Activated CD4-positive, alpha-beta T cell treated with anti-CD3 and anti-CD28 coated beads for 36 hours (primary cell): ENCODE measurements at regions not wholly inside any gene's neighbourhood (a gene's known extent, or its start where the extent isn't known, plus 50 kb on each side); places are given as distances from the start of the nearest gene placed in this dataset.

ENCODE experiments used
- ATAC-seq: fragments of 200-7000 bp; cut with Tn5 transposase; one replicate; pipeline ENCODE4 v1.10.0; 2021; ENCODE audit warnings: mild to moderate bottlenecking, moderate library complexity
- CTCF ChIA-PET: fragments of 350-600 bp; sonication (Branson Sonifier 250); formaldehyde crosslinking; loops from one replicate; lab custom pipeline; 2021; ENCODE audit warnings: antibody characterized with exemption; lab: Charles Lee
- POLR2A ChIA-PET: fragments of 350-600 bp; sonication (Branson Sonifier 250); formaldehyde crosslinking; loops from one replicate; lab custom pipeline; 2021; ENCODE audit warnings: antibody characterized with exemption, inconsistent platforms; lab: Charles Lee
- DNase-seq: peaks from one replicate; pipeline ENCODE4 v3.0.0-alpha.2; 2020
- H3K27ac Mint-ChIP-seq: one replicate; pipeline ENCODE4 v1.8.0; 2021; ENCODE audit warnings: mixed read lengths
- H3K27me3 Mint-ChIP-seq: one replicate; pipeline ENCODE4 v1.8.0; 2021; ENCODE audit warnings: mixed read lengths
- H3K36me3 Mint-ChIP-seq: one replicate; pipeline ENCODE4 v1.8.0; 2021; ENCODE audit warnings: low read depth, mixed read lengths
- H3K4me1 Mint-ChIP-seq: one replicate; pipeline ENCODE4 v1.8.0; 2021; ENCODE audit warnings: mixed read lengths
- H3K4me3 Mint-ChIP-seq: one replicate; pipeline ENCODE4 v1.8.0; 2021; ENCODE audit warnings: mild to moderate bottlenecking, moderate library complexity, mixed read lengths
- H3K9me3 Mint-ChIP-seq: one replicate; pipeline ENCODE4 v1.8.0; 2021; ENCODE audit warnings: low read depth, mixed read lengths
- intact Hi-C, 2 experiments: fragments of 100-400 bp; cut with DNase I in 1 of 2; cut with micrococcal nuclease in 1 of 2; formaldehyde crosslinking; loops; one replicate each; pipeline versions ENCODE4 v1.14.2 to v1.15.1; 2022 to 2024; cut with DNase I, micrococcal nuclease

GRCh38 chr11:26065944-26066343 lies 266.0 kb upstream of the ANO3 start:
- Mint-ChIP-seq H3K27ac (no peak overlapping the region), H3K4me1 (no peaks in the 10 kb centered on the region), H3K9me3 (peaks cover 6% of the 10 kb centered on the region), H3K36me3 (no peaks in the 10 kb centered on the region), H3K4me3 (no peak overlapping the region), H3K27me3 (no peaks in the 10 kb centered on the region)
- DNase-seq (no peak), ATAC-seq (no peak)
- ChIA-PET CTCF (no interaction called here), POLR2A (no interaction called here)
- intact Hi-C loops, result no loop called here

DNA sequence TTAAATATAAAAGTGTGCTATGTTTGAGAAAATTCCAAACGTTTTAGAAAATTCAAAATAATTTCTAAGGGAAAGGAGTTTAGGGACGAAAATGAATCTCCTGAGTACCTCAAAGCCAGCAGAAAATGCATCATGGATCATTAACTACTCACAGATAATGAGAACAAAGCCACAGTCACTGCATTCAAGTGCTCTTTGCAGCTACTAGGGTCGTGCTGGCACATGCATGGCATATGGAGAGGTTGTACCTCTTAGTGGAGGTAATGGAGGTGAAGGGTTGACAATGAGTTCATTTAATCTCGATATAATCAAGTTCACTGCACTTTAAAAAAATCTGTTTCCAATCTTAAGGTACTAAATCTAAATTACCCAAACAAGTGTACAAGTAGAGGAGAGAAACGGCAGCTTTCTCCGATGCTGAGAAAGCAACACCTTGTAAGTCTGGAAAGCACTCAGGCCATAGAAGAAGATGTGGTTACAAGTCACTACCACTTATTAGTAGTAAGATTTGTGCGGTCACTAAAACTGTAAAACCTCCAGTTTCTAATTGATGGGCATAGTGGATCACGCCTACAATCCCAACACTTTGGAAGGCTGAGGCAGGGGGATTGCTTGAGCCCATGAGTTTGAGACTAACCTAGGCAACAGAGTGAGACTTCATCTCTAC lies 261.1 kb upstream of the ANO3 start:
- no peak for ATAC-seq
- H3K27me3 Mint-ChIP-seq, result no peaks in the 10 kb centered on the region
- H3K27ac Mint-ChIP-seq, result no peak overlapping the region

DNA sequence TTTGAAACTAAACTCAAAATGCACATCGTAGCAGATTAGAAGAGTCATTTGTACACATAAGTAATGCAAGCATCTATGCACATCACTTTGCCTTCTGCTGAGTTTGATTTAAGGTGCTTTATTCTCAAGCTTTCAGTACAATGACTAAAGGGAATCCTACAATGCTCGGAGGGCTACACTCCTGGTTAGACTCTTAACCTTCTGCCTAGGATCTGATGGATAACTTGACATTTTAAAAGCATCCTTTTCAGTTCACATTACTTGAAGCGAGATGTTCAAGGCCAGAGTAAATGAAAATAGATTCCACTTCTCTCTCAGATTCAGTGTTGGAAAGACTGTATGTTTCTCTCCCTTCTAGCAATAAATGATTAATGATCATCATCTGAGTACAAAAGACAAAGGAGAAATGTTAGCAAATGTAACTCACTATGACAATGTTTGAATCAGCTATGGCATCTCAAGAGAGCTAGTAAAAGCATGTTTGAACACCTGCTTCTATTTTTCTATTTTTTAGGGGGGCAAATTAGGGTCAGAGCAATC lies 259.2 kb upstream of the ANO3 start:
- intact Hi-C loops, result no loop called here
- Mint-ChIP-seq H3K36me3 (no peaks in the 10 kb centered on the region), H3K4me1 (no peaks in the 10 kb centered on the region), H3K4me3 (no peak overlapping the region), H3K27ac (no peak overlapping the region), H3K27me3 (no peaks in the 10 kb centered on the region), H3K9me3 (peaks cover 7% of the 10 kb centered on the region)
- ChIA-PET CTCF (no interaction called here), POLR2A (no interaction called here)
- ATAC-seq (no peak), DNase-seq (no peak)

More for the DNA sequence above, 261.1 kb upstream of the ANO3 start:
- no peaks in the 10 kb centered on the region for H3K4me1 Mint-ChIP-seq
- no peak overlapping the region for H3K4me3 Mint-ChIP-seq
- CTCF ChIA-PET, result no interaction called here
- no peaks in the 10 kb centered on the region for H3K36me3 Mint-ChIP-seq
- intact Hi-C loops, result no loop called here
- H3K9me3 Mint-ChIP-seq, result peaks cover 7% of the 10 kb centered on the region
- no peak for DNase-seq
- POLR2A ChIA-PET, result no interaction called here

DNA sequence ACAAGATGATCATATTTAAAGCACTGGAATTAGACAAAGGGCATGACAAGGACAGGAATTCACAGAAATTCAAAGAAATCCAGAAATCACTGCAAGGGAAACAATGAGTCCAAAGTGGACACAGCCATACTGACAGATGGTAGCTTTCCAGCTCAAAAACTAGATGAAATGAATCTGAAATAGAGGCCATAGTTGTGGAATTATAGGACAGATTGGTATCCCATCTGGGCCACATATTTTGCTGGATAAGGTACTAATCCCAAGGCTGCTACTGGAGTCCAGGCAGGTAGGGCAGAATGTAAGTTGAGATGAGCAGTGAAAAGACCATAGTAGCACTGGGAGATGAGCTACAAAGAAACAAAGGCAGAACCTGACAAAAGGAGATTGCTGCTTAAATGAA lies 258.3 kb upstream of the ANO3 start:
- intact Hi-C loops, result no loop called here
- Mint-ChIP-seq H3K9me3 (peaks cover 5% of the 10 kb centered on the region), H3K4me3 (no peak overlapping the region), H3K27ac (no peak overlapping the region), H3K4me1 (no peaks in the 10 kb centered on the region), H3K36me3 (no peaks in the 10 kb centered on the region), H3K27me3 (no peaks in the 10 kb centered on the region)
- ChIA-PET POLR2A (no interaction called here), CTCF (no interaction called here)
- ATAC-seq (no peak), DNase-seq (no peak)

DNA sequence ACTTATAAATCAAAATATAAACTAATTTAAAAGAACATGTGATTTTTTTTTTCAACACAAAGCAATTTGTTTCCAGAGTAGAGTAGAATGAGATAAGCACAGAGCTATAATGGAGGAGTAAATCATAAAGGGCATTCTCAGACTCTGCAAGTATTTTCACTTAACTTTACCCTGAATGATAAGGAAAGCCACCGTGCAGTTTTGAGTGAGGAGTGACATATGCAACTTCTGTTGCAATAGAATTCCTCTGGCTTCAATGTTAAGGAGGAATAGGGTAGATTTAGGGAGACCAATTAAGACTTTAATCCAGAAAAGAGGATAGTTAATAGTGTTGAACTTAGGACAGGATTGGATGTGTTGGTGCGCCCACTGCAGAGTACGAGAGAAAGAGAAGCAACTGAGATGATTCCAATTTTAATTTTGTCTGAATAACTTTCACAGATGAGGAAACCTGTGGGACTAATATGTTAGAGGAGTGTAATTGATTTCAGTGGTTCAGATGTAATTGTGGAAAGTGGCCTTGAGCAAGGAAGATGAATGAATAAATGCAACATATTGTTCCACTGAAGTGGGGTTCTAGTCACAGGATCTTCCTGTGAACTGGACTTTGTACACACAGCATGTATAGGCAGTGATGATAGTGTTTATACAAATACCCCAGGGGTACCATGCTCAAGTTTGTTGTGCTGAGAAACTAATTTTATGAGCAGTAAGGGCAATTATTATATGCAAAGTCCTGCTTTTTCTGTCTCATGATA lies 255.5 kb upstream of the ANO3 start:
- POLR2A ChIA-PET, result no interaction called here
- H3K4me1 Mint-ChIP-seq, result no peaks in the 10 kb centered on the region

GRCh38 chr11:26078231-26078821 lies 253.6 kb upstream of the ANO3 start:
- DNase-seq, result no peak
- H3K4me3 Mint-ChIP-seq, result no peak overlapping the region
- intact Hi-C loops, result no loop called here
- no peaks in the 10 kb centered on the region for H3K36me3 Mint-ChIP-seq
- H3K9me3 Mint-ChIP-seq, result peaks cover 1% of the 10 kb centered on the region
- ATAC-seq, result no peak
- POLR2A ChIA-PET, result no interaction called here
- CTCF ChIA-PET, result no interaction called here
- no peaks in the 10 kb centered on the region for H3K4me1 Mint-ChIP-seq
- H3K27ac Mint-ChIP-seq, result no peak overlapping the region
- no peaks in the 10 kb centered on the region for H3K27me3 Mint-ChIP-seq

More for the DNA sequence above, 255.5 kb upstream of the ANO3 start:
- intact Hi-C loops, result no loop called here
- CTCF ChIA-PET, result no interaction called here
- Mint-ChIP-seq H3K4me3 (no peak overlapping the region), H3K27ac (no peak overlapping the region), H3K9me3 (peaks cover 1% of the 10 kb centered on the region), H3K27me3 (no peaks in the 10 kb centered on the region), H3K36me3 (no peaks in the 10 kb centered on the region)
- DNase-seq, result no peak
- no peak for ATAC-seq

GRCh38 chr11:26084313-26084712 lies 247.6 kb upstream of the ANO3 start:
- CTCF ChIA-PET, result no interaction called here
- DNase-seq (no peak), ATAC-seq (no peak)
- no peak overlapping the region for H3K4me3 Mint-ChIP-seq
- POLR2A ChIA-PET, result no interaction called here
- H3K36me3 Mint-ChIP-seq, result no peaks in the 10 kb centered on the region
- intact Hi-C loops, result no loop called here
- H3K9me3 Mint-ChIP-seq, result peaks cover 4% of the 10 kb centered on the region
- H3K4me1 Mint-ChIP-seq, result no peaks in the 10 kb centered on the region
- no peaks in the 10 kb centered on the region for H3K27me3 Mint-ChIP-seq
- H3K27ac Mint-ChIP-seq, result no peak overlapping the region

- H3K27ac Mint-ChIP-seq, result no peak overlapping the region
- peaks cover 7% of the 10 kb centered on the region for H3K9me3 Mint-ChIP-seq
- H3K27me3 Mint-ChIP-seq, result no peaks in the 10 kb centered on the region
- H3K4me3 Mint-ChIP-seq, result no peak overlapping the region
- ChIA-PET POLR2A (no interaction called here), CTCF (no interaction called here)
- intact Hi-C loops, result no loop called here
- DNase-seq, result no peak
- no peaks in the 10 kb centered on the region for H3K4me1 Mint-ChIP-seq
- ATAC-seq, result no peak
- no peaks in the 10 kb centered on the region for H3K36me3 Mint-ChIP-seq
These were observed 245.9 kb upstream of the ANO3 start for GRCh38 chr11:26086028-26086427.

DNA sequence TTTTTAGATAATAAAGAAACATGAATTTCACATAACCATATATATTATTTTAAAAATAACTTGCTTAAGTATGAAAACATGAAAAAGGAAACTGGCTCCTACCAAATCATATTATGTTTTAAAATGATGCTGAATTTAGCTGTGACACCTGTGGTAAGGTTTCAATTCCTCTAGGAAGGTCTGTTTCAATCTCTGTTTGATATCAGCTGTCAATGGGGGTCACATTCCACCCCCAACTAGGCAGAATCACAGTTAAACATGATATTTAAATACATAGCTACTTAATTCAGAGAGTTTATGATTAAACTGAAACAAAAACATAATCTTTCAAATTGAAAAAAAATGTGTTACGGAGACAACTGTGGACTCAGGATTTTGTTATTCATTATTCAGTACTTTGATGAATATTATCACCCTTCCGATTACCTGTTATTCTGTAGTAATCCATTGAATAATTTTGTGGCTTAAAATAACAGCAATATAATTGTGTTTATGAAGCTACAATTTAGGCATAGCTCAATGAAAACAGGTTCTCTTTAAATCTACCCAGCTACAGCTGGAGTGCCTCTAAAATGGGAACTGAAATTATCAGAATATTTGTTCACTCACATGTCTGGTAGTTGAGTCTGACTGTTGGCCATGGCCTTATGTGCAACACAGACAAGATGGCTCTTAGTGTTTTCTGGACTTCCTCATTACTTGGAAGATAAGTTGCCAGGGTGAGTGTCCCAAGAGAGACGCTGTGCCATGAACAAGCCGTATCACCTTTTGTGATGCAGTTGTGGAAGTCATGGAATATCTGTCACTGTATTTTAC lies 244.6 kb upstream of the ANO3 start:
- Mint-ChIP-seq H3K9me3 (peaks cover 7% of the 10 kb centered on the region), H3K4me3 (no peak overlapping the region), H3K27ac (no peak overlapping the region), H3K4me1 (no peaks in the 10 kb centered on the region), H3K36me3 (no peaks in the 10 kb centered on the region), H3K27me3 (no peaks in the 10 kb centered on the region)
- ChIA-PET POLR2A (no interaction called here), CTCF (no interaction called here)
- ATAC-seq, result no peak
- DNase-seq, result no peak
- intact Hi-C loops, result no loop called here

DNA sequence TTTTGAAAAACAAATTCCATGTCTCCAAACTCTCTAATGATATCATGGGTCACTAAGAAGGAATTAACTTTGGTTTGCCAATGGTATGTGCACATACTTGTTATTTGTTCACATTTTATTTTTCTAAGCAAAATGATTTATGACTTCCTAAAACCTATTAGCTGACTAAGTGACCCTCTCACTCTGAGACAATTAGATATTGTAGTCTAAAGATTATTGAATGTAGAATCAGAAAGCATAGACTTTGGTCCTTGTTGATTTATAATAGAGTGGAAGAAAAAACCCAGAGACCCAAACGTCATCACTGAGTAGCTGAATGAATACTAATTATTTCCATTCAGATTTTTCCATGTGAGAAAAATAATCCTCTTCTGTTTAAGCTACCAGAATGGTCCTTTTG lies 243.5 kb upstream of the ANO3 start:
- DNase-seq (no peak), ATAC-seq (no peak)
- H3K27ac Mint-ChIP-seq, result no peak overlapping the region
- POLR2A ChIA-PET, result no interaction called here
- H3K4me3 Mint-ChIP-seq, result no peak overlapping the region
- H3K4me1 Mint-ChIP-seq, result no peaks in the 10 kb centered on the region
- no peaks in the 10 kb centered on the region for H3K36me3 Mint-ChIP-seq
- CTCF ChIA-PET, result no interaction called here
- intact Hi-C loops, result no loop called here
- no peaks in the 10 kb centered on the region for H3K27me3 Mint-ChIP-seq
- peaks cover 7% of the 10 kb centered on the region for H3K9me3 Mint-ChIP-seq

DNA sequence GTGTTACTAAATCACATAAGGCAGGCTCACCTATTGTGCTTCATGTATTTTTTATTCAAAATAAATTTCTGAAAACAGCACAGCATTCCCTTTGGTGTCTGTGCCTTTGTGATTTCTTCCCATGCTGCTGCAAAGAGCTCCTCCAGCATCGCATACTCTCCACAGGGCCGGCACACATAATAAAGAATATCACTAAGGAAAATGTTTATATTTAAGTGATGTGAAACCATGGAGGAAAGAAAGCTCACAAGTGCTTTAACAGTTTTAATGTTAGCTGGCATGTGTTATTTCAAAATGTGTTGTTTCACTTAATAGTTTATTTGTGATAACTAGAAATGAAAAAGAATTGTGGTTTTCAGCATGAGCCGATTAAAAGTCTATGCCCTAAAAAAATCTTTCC lies 241.3 kb upstream of the ANO3 start:
- H3K9me3 Mint-ChIP-seq, result peaks cover 12% of the 10 kb centered on the region

More for the DNA sequence above, 241.3 kb upstream of the ANO3 start:
- H3K27ac Mint-ChIP-seq, result no peak overlapping the region
- ChIA-PET CTCF (no interaction called here), POLR2A (no interaction called here)
- no peak overlapping the region for H3K4me3 Mint-ChIP-seq
- H3K27me3 Mint-ChIP-seq, result no peaks in the 10 kb centered on the region
- no peak for DNase-seq
- intact Hi-C loops, result no loop called here
- H3K36me3 Mint-ChIP-seq, result no peaks in the 10 kb centered on the region
- no peaks in the 10 kb centered on the region for H3K4me1 Mint-ChIP-seq
- no peak for ATAC-seq
